Caco-2 (cell line): ENCODE measurements at regions not wholly inside any gene's neighbourhood (a gene's known extent, or its start where the extent isn't known, plus 50 kb on each side); places are given as distances from the start of the nearest gene placed in this dataset.

ENCODE experiments used
- BruUV-seq: library from RNA; stranded (reverse); fragments of 400-500 nt; replicated peaks from 2 replicates; lab custom pipeline; 2021; lab: Mats Ljungman, UMichigan
- CTCF ChIA-PET: fragments of 300-600 bp; sonication (Branson Sonifier 250); formaldehyde crosslinking; loops from one replicate; lab custom pipeline; 2022; ENCODE audit warnings: antibody characterized with exemption; lab: Charles Lee
- POLR2A ChIA-PET: fragments of 300-600 bp; sonication (Branson Sonifier 250); formaldehyde crosslinking; loops from one replicate; lab custom pipeline; 2022; ENCODE audit warnings: antibody characterized with exemption; lab: Charles Lee
- DNase-seq, 2 experiments: peaks; one replicate each; pipeline versions ENCODE4 v3.0.0 to v3.0.0-alpha.2; 2020 to 2022
- H3K27me3 ChIP-seq: replicated peaks from 2 replicates; pipeline ENCODE4 v1.6.0; 2011; ENCODE audit warnings: low read length; ENCODE audit not compliant: control insufficient read depth, insufficient read depth
- H3K36me3 ChIP-seq: 2 replicates; pipeline ENCODE4 v1.5.1; 2011; ENCODE audit warnings: low read length; ENCODE audit not compliant: control insufficient read depth, insufficient read depth
- H3K4me1 ChIP-seq: fragments of 250-450 bp; sonication (Bioruptor Pico); 2 replicates; pipeline ENCODE4 v1.5.1; 2020; ENCODE audit warnings: mild to moderate bottlenecking
- H3K4me3 ChIP-seq: 2 replicates; pipeline ENCODE4 v1.5.1; 2011; ENCODE audit warnings: low read depth, mild to moderate bottlenecking, control low read depth, low read length
- H3K9me3 ChIP-seq: fragments of 250-450 bp; sonication (Bioruptor Pico); 2 replicates; pipeline ENCODE4 v1.5.1; 2020; ENCODE audit warnings: mild to moderate bottlenecking, moderate library complexity
- H3K27ac Mint-ChIP-seq: one replicate; pipeline ENCODE4 v1.8.0; 2022; ENCODE audit warnings: mixed read lengths; ENCODE audit not compliant: unreplicated experiment
- H3K27me3 Mint-ChIP-seq: one replicate; pipeline ENCODE4 v1.8.0; 2022; ENCODE audit warnings: mixed read lengths; ENCODE audit not compliant: insufficient read depth, unreplicated experiment
- H3K36me3 Mint-ChIP-seq: one replicate; pipeline ENCODE4 v1.8.0; 2022; ENCODE audit warnings: mild to moderate bottlenecking, mixed read lengths; ENCODE audit not compliant: insufficient read depth, unreplicated experiment
- H3K4me1 Mint-ChIP-seq: one replicate; pipeline ENCODE4 v1.8.0; 2022; ENCODE audit warnings: low read depth, mixed read lengths; ENCODE audit not compliant: unreplicated experiment
- H3K4me3 Mint-ChIP-seq: one replicate; pipeline ENCODE4 v1.8.0; 2022; ENCODE audit warnings: mild to moderate bottlenecking, moderate library complexity, mixed read lengths; ENCODE audit not compliant: unreplicated experiment
- H3K9me3 Mint-ChIP-seq: one replicate; pipeline ENCODE4 v1.8.0; 2022; ENCODE audit warnings: mixed read lengths; ENCODE audit not compliant: unreplicated experiment
- CTCF ChIP-seq, 2 experiments: fragments of 200-600 bp in 1 of 2; IDR thresholded peaks; 1 replicate in 1 of 2; 2 replicates in 1 of 2; pipeline versions ENCODE4 v1.5.1 to v1.8.0; 2011 to 2022; ENCODE audit warnings: antibody characterized with exemption in 1 of 2, control low read depth in 1 of 2, inconsistent platforms in 1 of 2, low read depth in 1 of 2, low read length in 1 of 2, mild to moderate bottlenecking in 1 of 2, moderate library complexity in 1 of 2; ENCODE audit not compliant: insufficient read depth in 1 of 2, severe bottlenecking in 1 of 2, unreplicated experiment in 1 of 2
- intact Hi-C: fragments of 100-400 bp; cut with micrococcal nuclease; formaldehyde crosslinking; loops from one replicate; pipeline ENCODE4 v1.10.0; 2022; ENCODE audit not compliant: unreplicated experiment

GRCh38 chr5:12392246-12392645 is 488.0 kb upstream of the CTNND2 start:
- intact Hi-C loops: no loop called here
- no TSS peak for BruUV-seq
- no peaks in the 10 kb centered on the region for H3K4me1 Mint-ChIP-seq
- CTCF ChIA-PET: no interaction called here
- H3K4me3 Mint-ChIP-seq: no peak overlapping the region
- H3K4me3 ChIP-seq: no peak overlapping the region
- POLR2A ChIA-PET: no interaction called here
- no peaks in the 10 kb centered on the region for H3K27me3 ChIP-seq
- H3K9me3 ChIP-seq: no peaks in the 10 kb centered on the region
- no peak for DNase-seq
- H3K36me3 ChIP-seq: no peaks in the 10 kb centered on the region
- H3K36me3 Mint-ChIP-seq: no peaks in the 10 kb centered on the region
- no peaks in the 10 kb centered on the region for H3K27me3 Mint-ChIP-seq
- no peaks in the 10 kb centered on the region for H3K9me3 Mint-ChIP-seq
- no peak for TF ChIP-seq CTCF (IDR thresholded peaks at IDR 0.05; ENCODE audit: insufficient read depth in 1 of 2, low read depth in 1 of 2, low read length in 1 of 2, severe bottlenecking in 1 of 2, unreplicated experiment in 1 of 2)
- H3K27ac Mint-ChIP-seq: no peak overlapping the region
- no peaks in the 10 kb centered on the region for H3K4me1 ChIP-seq

GRCh38 chr5:12385095-12385494 is 480.8 kb upstream of the CTNND2 start:
- no peak for TF ChIP-seq CTCF (IDR thresholded peaks at IDR 0.05; ENCODE audit: insufficient read depth in 1 of 2, low read depth in 1 of 2, low read length in 1 of 2, severe bottlenecking in 1 of 2, unreplicated experiment in 1 of 2)
- no peak for DNase-seq
- no peak overlapping the region for H3K4me3 ChIP-seq
- H3K36me3 ChIP-seq: no peaks in the 10 kb centered on the region
- H3K27me3 ChIP-seq: no peaks in the 10 kb centered on the region
- CTCF ChIA-PET: no interaction called here
- POLR2A ChIA-PET: no interaction called here
- Mint-ChIP-seq H3K4me1 (no peaks in the 10 kb centered on the region), H3K9me3 (no peaks in the 10 kb centered on the region), H3K36me3 (no peaks in the 10 kb centered on the region), H3K27ac (no peak overlapping the region), H3K27me3 (peaks cover 23% of the 10 kb centered on the region), H3K4me3 (no peak overlapping the region)
- no TSS peak for BruUV-seq
- intact Hi-C loops: no loop called here
- no peaks in the 10 kb centered on the region for H3K9me3 ChIP-seq
- H3K4me1 ChIP-seq: no peaks in the 10 kb centered on the region

- CTCF ChIA-PET: no interaction called here
- TF ChIP-seq CTCF (IDR thresholded peaks at IDR 0.05; ENCODE audit: insufficient read depth in 1 of 2, low read depth in 1 of 2, low read length in 1 of 2, severe bottlenecking in 1 of 2, unreplicated experiment in 1 of 2): no peak
- H3K4me3 Mint-ChIP-seq: no peak overlapping the region
- POLR2A ChIA-PET: no interaction called here
- no peak overlapping the region for H3K27ac Mint-ChIP-seq
- Histone ChIP-seq H3K4me1 (no peaks in the 10 kb centered on the region), H3K4me3 (no peak overlapping the region), H3K27me3 (no peaks in the 10 kb centered on the region), H3K9me3 (no peaks in the 10 kb centered on the region), H3K36me3 (no peaks in the 10 kb centered on the region)
- H3K36me3 Mint-ChIP-seq: no peaks in the 10 kb centered on the region
- no peaks in the 10 kb centered on the region for H3K9me3 Mint-ChIP-seq
- peaks cover 23% of the 10 kb centered on the region for H3K27me3 Mint-ChIP-seq
- no TSS peak for BruUV-seq
- intact Hi-C loops: no loop called here
- DNase-seq: no peak
- H3K4me1 Mint-ChIP-seq: no peaks in the 10 kb centered on the region
Measured at GRCh38 chr5:12384005-12384404, 479.8 kb upstream of the CTNND2 start.
